ENCODE measurements at regions not wholly inside any gene's neighbourhood (a gene's known extent, or its start where the extent isn't known, plus 50 kb on each side); places are given as distances from the start of the nearest gene placed in this dataset.

- no peak for TF ChIP-seq GATA2 (IDR thresholded peaks at IDR 0.05; ENCODE audit: low read depth, low read length)
- no peak for TF ChIP-seq GATA3 (IDR thresholded peaks at IDR 0.05; ENCODE audit: low read depth, low read length)
Observed at GRCh38 chr10:8978100-8978499, 923.6 kb downstream of the GATA3 start.

All from SH-SY5Y (cell line).